HCT116 (cell line): ENCODE measurements at regions not wholly inside any gene's neighbourhood (a gene's known extent, or its start where the extent isn't known, plus 50 kb on each side); places are given as distances from the start of the nearest gene placed in this dataset.

Experiments used
- ATF3 ChIP-seq: IDR thresholded peaks from 2 replicates; pipeline ENCODE4 v1.6.1; 2012
- CTCF ChIP-seq, 3 experiments: fragments of 200-600 bp in 1 of 3; sonication (generic) in 1 of 3; IDR thresholded peaks in 2 of 3; conservative IDR thresholded peaks in 1 of 3; 2 replicates each; pipeline ENCODE4 v1.5.1; 2012 to 2017; ENCODE audit warnings: low read depth in 2 of 3, low read length in 2 of 3, antibody characterized with exemption in 1 of 3, borderline replicate concordance in 1 of 3, control low read depth in 1 of 3, mild to moderate bottlenecking in 1 of 3, mixed read lengths in 1 of 3, mixed run types in 1 of 3, moderate library complexity in 1 of 3; ENCODE audit not compliant: insufficient read depth in 1 of 3
- POLR2A ChIP-seq: IDR thresholded peaks from 2 replicates; pipeline ENCODE4 v1.7.0; 2011; ENCODE audit warnings: borderline replicate concordance; ENCODE audit not compliant: insufficient read depth, insufficient read length; ENCODE audit errors: extremely low read depth

- TF ChIP-seq ATF3 (no peak), POLR2A (no peak), CTCF (IDR thresholded peaks at IDR 0.05 in 2 of 3, conservative IDR thresholded peaks at IDR 0.05 in 1 of 3; ENCODE audit: borderline replicate concordance in 1 of 3, insufficient read depth in 1 of 3, low read depth in 2 of 3, low read length in 2 of 3) (no peak)
Observed at GRCh38 chr12:97875064-97875463, 412.5 kb downstream of the RMST start.
